NK-92 (cell line): ENCODE measurements at regions not wholly inside any gene's neighbourhood (a gene's known extent, or its start where the extent isn't known, plus 50 kb on each side); places are given as distances from the start of the nearest gene placed in this dataset.
"Not testable (repeated sequence)": the region's sequence is repeated elsewhere in the genome, so short reads cannot be mapped to it uniquely, and the experiment has no call there.

Experiments used
- DNase-seq: peaks from one replicate; lab custom pipeline; 2025; ENCODE audit not compliant: unreplicated experiment; lab: John Stamatoyannopoulos, UW

- DNase-seq, result no peak
These were observed 1004.2 kb downstream of the TMEM121 start for GRCh38 chr14:106530423-106531107.

- not testable (repeated sequence) for DNase-seq
These were observed 1011.2 kb downstream of the TMEM121 start for GRCh38 chr14:106537597-106537996.

GRCh38 chr14:106538201-106538600 is 1011.8 kb downstream of the TMEM121 start:
- DNase-seq, result no peak

- no peak for DNase-seq
These were observed 1021.5 kb downstream of the TMEM121 start for GRCh38 chr14:106547735-106548434.

DNA sequence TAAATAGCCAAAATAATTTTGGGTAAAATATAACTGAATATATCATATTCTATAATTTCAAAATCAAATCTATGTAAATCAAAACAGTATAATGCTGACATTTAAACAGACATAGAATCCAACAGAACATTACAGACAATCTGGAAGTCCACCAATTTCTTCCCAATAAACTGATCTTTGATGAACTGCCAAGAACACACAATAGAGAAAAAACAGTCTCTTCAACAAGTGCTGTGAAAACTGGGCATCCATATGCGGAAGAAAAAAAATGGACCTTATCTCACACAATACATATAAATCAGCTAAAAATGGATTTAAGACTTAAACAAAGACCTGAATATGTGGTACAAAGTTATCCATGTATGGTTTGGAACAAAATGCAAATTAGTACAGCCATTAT is 1022.7 kb downstream of the TMEM121 start:
- DNase-seq, result no peak

DNA sequence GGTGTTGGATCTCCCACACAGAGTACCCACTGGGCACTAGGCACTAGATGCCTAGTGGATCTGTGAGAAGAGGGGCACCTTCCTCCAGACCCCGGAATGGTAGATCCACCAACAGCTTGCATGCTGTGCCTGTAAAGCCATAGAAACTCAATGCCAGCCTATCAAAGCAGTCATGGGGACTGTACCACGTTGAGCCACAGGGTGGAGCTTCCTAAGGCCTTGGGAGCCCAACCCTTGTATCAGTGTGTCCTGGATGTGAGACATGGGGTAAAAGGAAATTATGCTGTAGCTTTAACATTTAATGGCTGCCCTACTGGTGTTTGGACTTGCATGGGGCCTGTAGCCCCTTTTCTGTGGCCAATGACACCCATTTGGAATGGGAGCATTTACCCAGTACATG is 1024.9 kb downstream of the TMEM121 start:
- DNase-seq, result no peak

DNA sequence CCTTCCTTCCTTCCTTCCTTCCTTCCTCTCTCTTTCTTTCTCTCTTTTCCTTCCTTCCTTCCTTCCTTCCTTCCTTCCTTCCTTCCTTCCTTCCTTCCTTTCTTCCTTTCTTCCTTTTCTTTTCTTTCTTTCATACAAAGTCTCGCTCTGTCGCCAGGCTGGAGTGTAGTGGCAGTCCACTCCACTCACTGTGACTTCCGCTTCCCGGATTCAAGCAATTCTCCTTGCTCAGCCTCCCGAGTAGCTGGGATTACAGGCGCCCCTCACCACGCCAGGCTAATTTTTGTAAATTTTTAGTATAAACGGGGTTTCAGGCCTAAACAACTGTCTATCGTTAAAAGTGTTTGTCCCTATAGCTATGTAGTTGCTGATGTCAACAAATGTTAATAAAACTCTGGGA is 1029.8 kb downstream of the TMEM121 start:
- not testable (repeated sequence) for DNase-seq

GRCh38 chr14:106556665-106557289 is 1030.4 kb downstream of the TMEM121 start:
- DNase-seq, result no peak

- DNase-seq, result no peak
These were observed 1036.1 kb downstream of the TMEM121 start for GRCh38 chr14:106562451-106562850.

GRCh38 chr14:106564058-106564643 is 1037.8 kb downstream of the TMEM121 start:
- no peak for DNase-seq

GRCh38 chr14:106578481-106578880 is 1052.1 kb downstream of the TMEM121 start:
- DNase-seq, result no peak

DNA sequence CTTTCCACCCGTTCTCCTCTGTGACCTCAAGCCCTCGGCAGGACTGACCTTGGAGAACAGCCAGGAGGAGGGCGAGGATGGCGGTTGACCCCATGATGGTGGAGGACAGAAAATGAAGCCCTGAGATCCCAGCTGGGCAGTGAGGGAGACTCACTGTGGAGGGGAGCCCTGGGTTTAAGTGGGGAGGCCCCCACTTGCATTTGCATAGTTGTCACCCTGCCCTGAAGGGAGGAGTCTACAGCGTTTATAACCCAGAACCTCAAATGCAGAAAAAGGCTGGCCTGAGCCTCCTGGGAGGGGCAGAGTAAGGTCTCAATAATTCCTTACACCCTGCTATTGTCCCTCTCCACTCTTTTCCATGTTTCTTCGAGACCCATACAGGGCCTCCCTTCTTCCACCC is 1052.7 kb downstream of the TMEM121 start:
- DNase-seq, result no peak

GRCh38 chr14:106585692-106586091 is 1059.3 kb downstream of the TMEM121 start:
- DNase-seq, result no peak

- DNase-seq, result peak; percentile 15
These were observed 1059.8 kb downstream of the TMEM121 start for GRCh38 chr14:106586098-106586704.

- not testable (repeated sequence) for DNase-seq
These were observed 1065.2 kb downstream of the TMEM121 start for GRCh38 chr14:106591539-106591938.

- DNase-seq, result not testable (repeated sequence)
These were observed 1065.9 kb downstream of the TMEM121 start for GRCh38 chr14:106592115-106592852.

GRCh38 chr14:106599209-106599608 is 1072.8 kb downstream of the TMEM121 start:
- no peak for DNase-seq

- DNase-seq, result no peak
These were observed 1079.4 kb downstream of the TMEM121 start for GRCh38 chr14:106605548-106606448.

DNA sequence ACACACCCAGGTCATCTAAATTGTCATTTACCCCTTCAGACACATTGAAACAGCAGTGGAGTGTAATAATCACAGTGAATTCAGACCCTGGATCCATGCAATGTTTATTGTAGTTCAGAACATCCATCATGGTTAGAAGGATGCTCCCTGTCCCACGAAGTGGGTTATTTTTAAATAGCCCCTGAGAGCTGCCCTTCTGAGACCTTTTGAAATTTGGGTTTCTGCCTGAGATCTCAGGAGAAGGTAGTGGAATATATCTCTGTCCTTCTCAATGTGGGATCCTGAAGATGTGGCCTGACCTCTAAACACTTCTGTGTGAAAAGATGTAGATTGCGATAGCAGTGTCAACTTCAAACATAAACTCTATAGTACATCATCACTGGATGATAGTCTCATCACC is 1080.6 kb downstream of the TMEM121 start:
- DNase-seq, result no peak

GRCh38 chr14:106610691-106611090 is 1084.3 kb downstream of the TMEM121 start:
- no peak for DNase-seq
